Keratinocyte (primary cell): ENCODE measurements at regions not wholly inside any gene's neighbourhood (a gene's known extent, or its start where the extent isn't known, plus 50 kb on each side); places are given as distances from the start of the nearest gene placed in this dataset.
"Not testable (repeated sequence)": the region's sequence is repeated elsewhere in the genome, so short reads cannot be mapped to it uniquely, and the experiment has no call there.

ENCODE experiments used
- DNase-seq: peaks from one replicate; pipeline ENCODE4 v3.0.0-alpha.2; 2011; ENCODE audit warnings: low read depth, missing footprints, low spot score
- FAIRE-seq: peaks from 2 replicates; lab custom pipeline; 2011; peaks lifted over from hg19 to GRCh38; lab: Jason Lieb, UNC
- H2AFZ ChIP-seq: 2 replicates; pipeline ENCODE4 v1.6.0; 2012; ENCODE audit warnings: low read length, control low read depth, inconsistent platforms; ENCODE audit not compliant: control insufficient read depth
- H3K27ac ChIP-seq: 2 replicates; pipeline ENCODE4 v1.5.1; 2011; ENCODE audit warnings: low read length; ENCODE audit not compliant: control insufficient read depth, insufficient read depth
- H3K27me3 ChIP-seq: 3 replicates; pipeline ENCODE4 v1.6.0; 2011; ENCODE audit warnings: low read length; ENCODE audit not compliant: control insufficient read depth, insufficient read depth; ENCODE audit errors: extremely low read depth
- H3K36me3 ChIP-seq, 2 experiments: 2 replicates in 1 of 2; 3 replicates in 1 of 2; pipeline ENCODE4 v1.5.1; 2011; ENCODE audit warnings: low read length in 2 of 2, mild to moderate bottlenecking in 1 of 2; ENCODE audit not compliant: control insufficient read depth in 2 of 2, insufficient read depth in 2 of 2; ENCODE audit errors: extremely low read depth in 1 of 2
- H3K4me1 ChIP-seq: 3 replicates; pipeline ENCODE4 v1.5.1; 2011; ENCODE audit warnings: low read length; ENCODE audit not compliant: control insufficient read depth, insufficient read depth; ENCODE audit errors: extremely low read depth
- H3K4me2 ChIP-seq: 3 replicates; pipeline ENCODE4 v1.6.0; 2011; ENCODE audit warnings: low read depth, low read length; ENCODE audit not compliant: control insufficient read depth, insufficient read depth; ENCODE audit errors: extremely low read depth
- H3K4me3 ChIP-seq, 3 experiments: fragments of 200-600 bp in 1 of 3; sonication (generic) in 1 of 3; 2 replicates in 2 of 3; 3 replicates in 1 of 3; pipeline ENCODE4 v1.5.1; 2011 to 2016; ENCODE audit warnings: low read length in 3 of 3, mild to moderate bottlenecking in 3 of 3, control low read depth in 2 of 3, inconsistent platforms in 1 of 3, low read depth in 1 of 3, mixed read lengths in 1 of 3, mixed run types in 1 of 3, moderate library complexity in 1 of 3; ENCODE audit not compliant: control insufficient read depth in 2 of 3, insufficient read depth in 2 of 3; ENCODE audit errors: extremely low read depth in 1 of 3
- H3K79me2 ChIP-seq: 2 replicates; pipeline ENCODE4 v1.6.0; 2012; ENCODE audit warnings: low read length; ENCODE audit not compliant: control insufficient read depth, insufficient read depth
- H3K9ac ChIP-seq: 3 replicates; pipeline ENCODE4 v1.6.0; 2011; ENCODE audit warnings: low read length; ENCODE audit not compliant: control insufficient read depth, insufficient read depth; ENCODE audit errors: extremely low read depth
- H3K9me1 ChIP-seq: 3 replicates; pipeline ENCODE4 v1.6.0; 2011; ENCODE audit warnings: low read length; ENCODE audit not compliant: control insufficient read depth, insufficient read depth; ENCODE audit errors: extremely low read depth
- H3K9me3 ChIP-seq: 2 replicates; pipeline ENCODE4 v1.5.1; 2012; ENCODE audit warnings: low read depth, low read length; ENCODE audit not compliant: control insufficient read depth
- H4K20me1 ChIP-seq: 3 replicates; pipeline ENCODE4 v1.6.0; 2011; ENCODE audit warnings: low read length; ENCODE audit not compliant: control insufficient read depth, insufficient read depth; ENCODE audit errors: extremely low read depth
- CTCF ChIP-seq, 3 experiments: IDR thresholded peaks in 1 of 3; conservative IDR thresholded peaks in 1 of 3; optimal IDR thresholded peaks in 1 of 3; 2 replicates in 2 of 3; 3 replicates in 1 of 3; pipeline versions ENCODE3 to v1.5.1; 2011; ENCODE audit warnings: low read length in 3 of 3, mild to moderate bottlenecking in 3 of 3, moderate library complexity in 2 of 3, control low read depth in 1 of 3, inconsistent platforms in 1 of 3; ENCODE audit not compliant: insufficient read depth in 2 of 3; ENCODE audit errors: extremely low read depth in 1 of 3
- EZH2 ChIP-seq: IDR thresholded peaks from one replicate; pipeline ENCODE4 v1.6.1; 2012; ENCODE audit warnings: inconsistent platforms, mild to moderate bottlenecking, low read length, moderate library complexity
- dilution Hi-C: fragments of 300-500 bp; cut with MboI; formaldehyde crosslinking; loops from one replicate; pipeline ENCODE4 v1.7.0; 2020; ENCODE audit warnings: low sequenced_read_pairs; ENCODE audit not compliant: extremely low pct_ligation_motif_present

GRCh38 chr2:230619491-230619890 is 93.2 kb upstream of the CAB39 start:
- no peak for DNase-seq
- TF ChIP-seq CTCF (optimal IDR thresholded peaks at IDR 0.05 in 1 of 3, IDR thresholded peaks at IDR 0.05 in 1 of 3, conservative IDR thresholded peaks at IDR 0.05 in 1 of 3; ENCODE audit: extremely low read depth in 1 of 3, insufficient read depth in 2 of 3, low read length in 3 of 3) (no peak), EZH2 (no peak)
- dilution Hi-C loops, result no loop called here

GRCh38 chr2:230625220-230625619 is 87.4 kb upstream of the CAB39 start:
- H3K9ac ChIP-seq, H4K20me1 ChIP-seq, FAIRE-seq, H3K27me3 ChIP-seq, H3K4me1 ChIP-seq, DNase-seq, H3K9me1 ChIP-seq, H3K4me3 ChIP-seq, dilution Hi-C loops, H3K79me2 ChIP-seq, H3K4me2 ChIP-seq, H3K27ac ChIP-seq, H3K36me3 ChIP-seq, H2AFZ ChIP-seq, H3K9me3 ChIP-seq: not testable (repeated sequence)

More at GRCh38 chr2:230619491-230619890, 93.2 kb upstream of the CAB39 start:
- Histone ChIP-seq H3K36me3 (no peaks in the 10 kb centered on the region), H3K9me3 (no peaks in the 10 kb centered on the region), H2AFZ (no peak overlapping the region), H3K4me2 (no peak overlapping the region), H3K27me3 (no peaks in the 10 kb centered on the region), H3K79me2 (no peaks in the 10 kb centered on the region), H3K9ac (no peak overlapping the region), H3K27ac (no peak overlapping the region), H3K4me1 (peaks cover 18% of the 10 kb centered on the region), H4K20me1 (no peaks in the 10 kb centered on the region), H3K4me3 (no peak overlapping the region), H3K9me1 (no peaks in the 10 kb centered on the region)
- no peak for FAIRE-seq

- dilution Hi-C loops, H3K9ac ChIP-seq, H3K27me3 ChIP-seq, H3K4me2 ChIP-seq, H3K9me3 ChIP-seq, FAIRE-seq, H4K20me1 ChIP-seq, H3K9me1 ChIP-seq, H3K27ac ChIP-seq, H3K4me3 ChIP-seq, H3K4me1 ChIP-seq, H3K79me2 ChIP-seq, H2AFZ ChIP-seq, DNase-seq, H3K36me3 ChIP-seq: not testable (repeated sequence)
These were observed 85.6 kb upstream of the CAB39 start for GRCh38 chr2:230627091-230627490.
